Stimulated activated CD4-positive, alpha-beta T cell treated with anti-CD3 and anti-CD28 coated beads, Interleukin-4, amount 100 ng/mL, for 48 hours (primary cell): ENCODE measurements at regions not wholly inside any gene's neighbourhood (a gene's known extent, or its start where the extent isn't known, plus 50 kb on each side); places are given as distances from the start of the nearest gene placed in this dataset.
"Not testable (repeated sequence)": the region's sequence is repeated elsewhere in the genome, so short reads cannot be mapped to it uniquely, and the experiment has no call there.

Source experiments
- DNase-seq, 2 donors: peaks; one replicate each; pipeline ENCODE4 v3.0.0-alpha.2; 2020; ENCODE audit warnings: low read depth in 2 of 2

DNA sequence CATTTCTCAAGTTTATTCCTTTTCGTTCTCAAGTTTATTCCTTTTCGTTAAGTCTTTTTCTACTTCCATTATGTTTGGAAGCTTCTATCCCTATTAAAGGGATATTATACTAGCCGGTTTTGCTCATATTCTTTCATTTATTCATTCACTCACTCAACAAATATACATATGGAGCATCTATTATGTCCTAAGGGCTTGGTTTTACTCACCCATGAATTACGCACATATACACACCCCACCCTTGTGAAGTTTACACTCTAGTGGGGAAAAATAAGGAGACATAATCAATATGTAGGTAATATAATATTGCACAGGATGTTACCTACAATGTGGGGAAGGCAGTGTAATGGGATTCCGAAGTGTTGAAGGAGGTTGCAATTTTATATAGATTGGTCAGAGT, 90.5 kb downstream of the ACTL7B start:
- no peak for DNase-seq

- no peak for DNase-seq
These were observed 93.3 kb downstream of the ACTL7B start for GRCh38 chr9:108762348-108763055.

DNA sequence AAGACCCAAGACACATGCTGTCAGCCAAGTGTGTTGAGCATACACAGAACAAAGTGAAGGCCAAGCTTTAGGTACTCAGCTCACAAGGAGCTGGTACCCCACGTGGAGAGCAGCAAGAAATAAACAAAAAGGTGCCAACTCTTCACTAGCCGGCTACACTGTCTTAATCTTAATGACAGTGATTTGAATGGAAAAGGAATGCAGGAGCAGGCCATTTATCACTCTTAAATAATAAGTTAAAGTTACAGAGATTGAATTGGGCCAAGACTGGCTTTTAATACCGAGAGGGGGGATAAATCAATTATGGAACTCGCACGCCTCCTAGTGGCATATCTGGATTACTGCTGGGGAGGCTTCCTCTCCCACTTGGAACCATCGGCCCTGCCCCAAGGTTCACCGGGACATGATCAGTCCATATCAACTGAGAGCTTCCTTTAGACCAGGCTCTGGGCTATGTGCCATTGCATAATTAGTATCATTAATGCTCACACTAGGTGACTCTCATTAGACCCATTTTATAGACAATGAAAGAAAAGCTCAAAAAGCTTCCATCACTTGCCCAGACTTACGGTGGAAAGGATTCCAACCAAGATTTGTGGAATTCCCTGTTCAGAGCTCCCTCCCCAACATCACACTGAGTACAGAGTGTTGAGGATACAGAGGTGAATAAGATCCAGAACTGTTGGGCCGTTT, 94.0 kb downstream of the ACTL7B start:
- peak; percentile 2 to 18 for DNase-seq

DNA sequence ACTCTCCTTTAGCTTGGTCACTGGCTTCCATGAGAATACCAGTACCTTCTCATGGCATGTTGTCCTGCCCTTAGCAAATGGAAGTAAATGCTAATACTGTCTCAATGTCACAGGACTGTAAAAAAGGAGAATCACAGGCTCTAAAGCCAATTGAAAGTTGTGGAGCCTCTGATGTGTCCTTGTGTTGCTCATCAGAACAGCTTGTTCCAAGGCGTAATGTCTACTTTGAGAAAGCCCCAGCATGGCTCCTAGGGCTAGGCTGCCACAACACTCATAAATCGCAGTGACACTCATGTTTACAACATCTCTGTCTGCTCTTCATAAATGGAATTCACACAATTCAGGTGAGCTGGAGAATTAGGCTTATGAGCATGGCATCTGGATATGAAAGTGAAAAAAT, 94.9 kb downstream of the ACTL7B start:
- DNase-seq, result no peak

DNA sequence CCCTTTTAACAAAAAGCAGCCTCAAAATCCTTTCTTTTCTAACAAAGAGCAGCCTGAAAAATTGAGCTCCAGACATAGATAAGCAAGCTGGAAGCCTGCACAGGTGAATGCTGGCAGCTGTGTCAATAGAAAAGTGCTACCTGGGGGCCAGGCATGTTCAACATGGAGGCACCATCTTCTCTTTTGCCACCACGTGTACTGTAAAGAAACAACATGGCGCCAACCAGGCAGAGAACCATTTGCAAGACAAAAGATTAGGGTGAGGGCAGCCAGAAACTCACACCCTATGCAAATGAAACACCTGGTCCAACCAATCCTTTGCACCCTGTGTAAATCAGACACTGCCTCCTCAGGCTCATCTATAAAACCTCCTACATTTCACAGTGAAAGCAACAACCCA, 96.0 kb downstream of the ACTL7B start:
- no peak for DNase-seq

GRCh38 chr9:108759399-108759798, 96.4 kb downstream of the ACTL7B start:
- no peak for DNase-seq

GRCh38 chr9:108756746-108757490, 98.9 kb downstream of the ACTL7B start:
- no peak for DNase-seq

DNA sequence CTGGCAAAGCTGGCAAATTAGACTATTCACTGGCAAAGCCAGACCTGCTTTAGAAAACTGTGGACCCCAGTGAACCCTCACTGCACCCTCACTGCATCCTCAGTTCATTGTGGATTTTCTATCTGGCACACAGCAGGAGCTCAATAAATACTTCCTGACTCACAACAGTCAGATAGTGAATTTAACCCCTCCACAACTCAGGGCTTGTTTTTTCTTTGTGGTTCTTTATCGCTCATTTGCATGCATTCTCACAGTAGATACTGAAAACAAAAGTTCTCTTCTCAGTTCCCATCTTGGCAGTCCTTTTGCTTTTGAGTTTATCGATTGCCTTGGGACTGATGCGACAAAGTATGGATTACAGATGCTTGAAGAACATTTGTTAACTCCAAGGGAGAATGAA, 99.8 kb downstream of the ACTL7B start:
- no peak for DNase-seq

DNA sequence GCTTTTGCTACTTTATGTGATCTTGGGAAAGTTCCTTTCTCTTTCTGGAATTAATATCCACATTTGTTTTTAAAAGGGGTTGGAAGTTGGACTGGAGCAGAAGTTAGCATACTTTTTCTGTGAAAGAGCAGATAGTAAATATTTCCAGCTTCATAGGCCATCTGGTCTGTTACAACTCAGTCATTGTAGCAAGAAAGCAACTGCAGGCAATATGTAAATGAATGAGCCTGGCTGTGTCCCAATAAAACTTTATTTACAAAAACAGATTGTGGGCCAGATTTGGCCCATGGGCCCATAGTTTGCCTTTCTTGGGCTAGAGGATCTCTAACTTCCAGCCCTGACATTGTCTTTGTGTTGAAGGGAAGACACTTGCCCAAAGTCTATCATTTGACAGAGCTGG, 104.4 kb downstream of the ACTL7B start:
- no peak for DNase-seq

DNA sequence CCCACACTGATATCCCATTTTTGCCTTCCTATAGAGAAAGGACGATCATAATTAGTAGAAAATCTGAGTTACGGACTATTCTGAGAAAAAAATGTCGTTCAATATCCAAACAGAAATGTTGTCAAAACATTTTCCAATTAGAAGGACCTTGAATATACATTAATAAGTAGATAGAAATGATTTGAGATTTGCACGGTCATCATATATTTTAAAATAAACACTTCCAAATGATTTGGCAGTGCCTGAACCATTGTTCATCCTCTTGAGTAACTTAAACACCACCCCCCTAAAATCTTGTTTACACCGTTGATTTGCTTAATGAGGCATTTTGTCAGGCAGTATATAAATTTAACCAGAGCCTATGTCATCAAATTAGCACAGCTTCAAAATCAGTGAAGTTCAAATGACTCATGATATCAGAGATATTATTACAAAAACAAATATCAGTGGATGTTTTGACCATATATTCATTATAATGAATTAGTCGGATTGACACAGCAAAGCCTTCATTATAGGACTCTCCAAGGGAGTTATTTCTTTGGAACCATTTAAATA, 105.0 kb downstream of the ACTL7B start:
- no peak for DNase-seq

- no peak for DNase-seq
These were observed 107.0 kb downstream of the ACTL7B start for GRCh38 chr9:108748776-108749175.

GRCh38 chr9:108746864-108747263, 108.9 kb downstream of the ACTL7B start:
- DNase-seq, result no peak

- no peak for DNase-seq
These were observed 109.8 kb downstream of the ACTL7B start for GRCh38 chr9:108746001-108746400.

DNA sequence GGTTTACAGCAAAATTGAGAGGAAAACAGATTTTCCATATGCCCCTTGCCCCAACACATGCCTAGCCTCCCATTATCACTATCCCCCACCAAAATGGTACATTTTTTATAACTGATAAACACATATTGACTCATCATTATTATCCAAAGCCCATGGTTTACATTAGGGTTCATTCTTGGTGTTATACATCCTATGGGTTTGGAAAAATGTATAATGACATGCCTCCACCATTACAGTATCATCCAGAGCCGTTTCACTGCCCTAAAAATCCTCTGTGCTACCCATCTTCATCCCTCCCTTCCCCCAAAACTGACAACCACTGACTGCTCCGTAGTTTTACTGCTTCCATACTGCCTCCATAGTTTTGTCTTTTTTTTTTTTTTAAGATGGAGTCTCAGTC, 111.1 kb downstream of the ACTL7B start:
- DNase-seq, result no peak

DNA sequence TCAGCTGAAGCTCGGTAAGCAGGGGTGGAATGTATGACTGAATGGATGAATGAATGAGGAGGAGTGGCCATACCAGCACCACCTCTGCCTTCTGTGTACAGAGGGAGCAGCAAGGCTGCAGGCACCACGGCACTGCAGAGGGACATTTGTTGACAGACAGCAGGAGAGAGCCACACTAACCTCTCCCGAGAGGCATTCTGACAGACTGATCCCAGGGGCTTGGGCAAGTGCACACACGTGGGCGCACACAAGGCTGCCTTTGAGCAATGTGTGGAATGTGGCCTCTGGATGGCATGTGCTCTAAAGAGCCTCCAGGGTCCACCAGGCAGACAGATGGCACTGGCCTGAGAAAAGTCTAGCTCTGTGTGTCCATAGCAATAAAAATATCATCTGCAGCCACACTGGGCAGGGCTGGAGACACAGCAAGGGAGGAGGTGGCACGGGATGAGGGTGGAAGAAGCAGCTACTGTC, 111.8 kb downstream of the ACTL7B start:
- no peak for DNase-seq

DNA sequence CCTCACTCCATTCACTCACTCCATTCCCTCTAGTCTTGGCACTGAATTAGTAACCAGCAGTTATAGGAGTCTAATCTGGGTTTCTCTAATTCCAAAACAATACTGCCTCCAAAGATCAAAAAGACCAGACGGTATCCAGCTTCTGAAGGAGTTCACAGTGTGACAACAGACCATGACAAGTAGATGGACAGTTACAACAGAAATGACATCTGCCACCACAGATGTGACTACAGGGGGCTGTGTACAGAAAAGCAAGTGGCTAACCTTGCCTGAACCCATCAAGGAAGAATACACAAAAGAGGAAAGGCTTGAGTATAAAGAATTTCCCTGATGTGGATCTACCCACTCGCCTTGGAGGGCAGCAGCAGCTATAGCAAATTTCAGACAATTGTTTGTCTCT, 112.4 kb downstream of the ACTL7B start:
- DNase-seq, result no peak

GRCh38 chr9:108742191-108742590, 113.6 kb downstream of the ACTL7B start:
- DNase-seq, result no peak

- not testable (repeated sequence) for DNase-seq
These were observed 124.5 kb downstream of the ACTL7B start for GRCh38 chr9:108731292-108731691.

DNA sequence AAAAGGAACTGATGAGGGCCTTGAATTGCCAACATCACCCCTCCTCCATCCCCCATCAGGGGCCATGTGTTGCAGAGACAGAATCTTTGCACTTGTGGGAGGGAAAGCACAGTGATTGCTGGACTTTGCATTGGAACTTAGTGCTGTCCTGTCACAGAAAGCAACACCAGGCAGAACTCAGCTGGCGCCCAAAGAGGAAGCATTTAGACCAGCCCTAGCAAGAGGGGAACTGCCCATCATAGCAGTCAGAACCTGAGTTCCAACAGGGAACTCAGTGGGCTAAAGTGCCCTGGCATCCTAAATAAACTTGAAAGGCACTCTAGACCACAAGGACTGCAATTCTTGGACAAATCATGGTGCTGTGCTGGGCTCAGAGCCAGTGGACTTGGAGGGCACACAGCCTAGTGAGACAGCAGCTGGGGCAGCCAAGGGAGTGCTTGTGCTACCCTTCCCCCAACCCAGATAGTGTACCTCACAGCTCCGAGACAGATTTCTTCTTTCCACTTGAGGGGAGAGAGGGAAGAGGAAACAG, 128.1 kb downstream of the ACTL7B start:
- DNase-seq, result no peak

DNA sequence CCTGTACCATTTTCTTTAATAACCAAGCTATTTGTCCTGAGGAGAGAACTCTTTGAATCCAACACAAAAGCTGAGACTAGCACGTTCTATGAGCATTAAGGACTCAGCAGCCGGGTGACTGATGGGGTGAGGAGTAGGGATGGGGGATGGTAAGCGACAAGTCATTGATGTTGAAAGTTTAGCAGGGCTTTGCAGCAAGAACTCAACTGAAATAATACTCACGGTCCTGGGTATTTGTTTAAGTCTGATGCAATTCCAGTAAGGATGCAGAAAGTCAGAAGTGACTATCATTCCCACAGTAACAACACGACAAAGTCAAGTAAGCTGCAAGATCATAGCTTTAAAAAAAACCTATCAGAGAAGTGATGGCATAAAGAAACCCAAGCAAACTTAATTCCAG, 131.1 kb downstream of the ACTL7B start:
- no peak for DNase-seq

DNA sequence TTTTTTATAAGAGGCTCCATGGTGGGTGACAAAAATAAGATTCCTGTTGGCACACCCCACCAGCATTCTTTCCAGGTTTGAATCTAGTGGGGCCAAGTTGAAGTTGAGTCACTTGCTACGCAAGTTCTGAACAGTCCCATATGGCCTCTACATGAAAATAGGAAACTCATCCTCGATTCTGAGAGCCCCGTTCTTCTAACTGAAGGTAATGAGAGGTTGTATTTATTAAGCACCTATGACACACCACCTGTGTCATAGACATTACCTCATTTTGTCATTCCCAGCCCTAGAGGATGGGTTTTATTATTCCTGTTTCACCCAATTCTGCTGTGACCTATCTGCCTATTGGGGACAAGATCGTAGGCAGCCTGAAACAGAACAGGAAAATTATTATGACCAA, 131.7 kb downstream of the ACTL7B start:
- no peak for DNase-seq

GRCh38 chr9:108722396-108722795, 133.4 kb downstream of the ACTL7B start:
- DNase-seq, result no peak
